ENCODE measurements at regions not wholly inside any gene's neighbourhood (a gene's known extent, or its start where the extent isn't known, plus 50 kb on each side); places are given as distances from the start of the nearest gene placed in this dataset.

GRCh38 chr2:4775668-4776067 lies 916.5 kb upstream of the SOX11 start:
- Histone ChIP-seq H2AFZ (ENCODE audit: low read depth, low read length, poor library complexity, severe bottlenecking) (no peak overlapping the region), H3K36me3 (ENCODE audit: control insufficient read depth in 1 of 2, insufficient read depth in 2 of 2, low read length in 2 of 2) (no peaks in the 10 kb centered on the region), H3K79me2 (ENCODE audit: insufficient read depth, low read length) (no peaks in the 10 kb centered on the region), H3K9ac (ENCODE audit: low read length) (no peak overlapping the region), H3K27me3 (ENCODE audit: insufficient read depth, low read length) (no peaks in the 10 kb centered on the region), H4K20me1 (ENCODE audit: insufficient read depth) (no peaks in the 10 kb centered on the region), H3K4me3 (replicated peaks in 1 of 2; ENCODE audit: low read depth in 1 of 2, low read length in 2 of 2) (no peak overlapping the region), H3K9me2 (ENCODE audit: insufficient read depth) (no peaks in the 10 kb centered on the region), H3K27ac (ENCODE audit: low read depth, low read length) (no peak overlapping the region), H3K4me2 (ENCODE audit: low read length) (no peak overlapping the region), H3K9me3 (ENCODE audit: control insufficient read depth in 1 of 2, insufficient read depth in 1 of 2, low read depth in 1 of 2, low read length in 2 of 2) (peaks cover 6 to 10% of the 10 kb centered on the region in 2 experiments; a peak in 2 of 4 replicates), H3K4me1 (ENCODE audit: control insufficient read depth in 1 of 2, insufficient read depth in 2 of 2, low read length in 2 of 2) (no peaks in the 10 kb centered on the region)
- ChIA-PET POLR2A (no interaction called here), CTCF (no interaction called here), RAD21 (ENCODE audit: low non-redundant PET in 1 of 2, low total read pairs in 2 of 2, uncharacterized antibody in 2 of 2, unreplicated experiment in 2 of 2) (no interaction called here)
- TF ChIP-seq POLR2A (IDR thresholded peaks at IDR 0.05; ENCODE audit: borderline replicate concordance, extremely low read depth, insufficient read depth, insufficient read length) (no peak), POLR2AphosphoS5 (IDR thresholded peaks at IDR 0.05; ENCODE audit: low read depth, low read length) (no peak), ZNF274 (IDR thresholded peaks at IDR 0.05; ENCODE audit: low read depth, low read length) (no peak), ZFX (IDR thresholded peaks at IDR 0.05) (no peak), EZH2 (IDR thresholded peaks at IDR 0.05) (no peak), TCF7L2 (IDR thresholded peaks at IDR 0.05; ENCODE audit: borderline replicate concordance, extremely low read depth, insufficient read depth, insufficient read length) (no peak), EGR1 (IDR thresholded peaks at IDR 0.05; ENCODE audit: low read depth) (no peak), FOSL1 (IDR thresholded peaks at IDR 0.05; ENCODE audit: low read depth) (no peak), JUND (IDR thresholded peaks at IDR 0.05) (no peak), EZH2phosphoT487 (IDR thresholded peaks at IDR 0.05; ENCODE audit: borderline replicate concordance) (no peak)
- TF ChIP-seq, protein P1, sequence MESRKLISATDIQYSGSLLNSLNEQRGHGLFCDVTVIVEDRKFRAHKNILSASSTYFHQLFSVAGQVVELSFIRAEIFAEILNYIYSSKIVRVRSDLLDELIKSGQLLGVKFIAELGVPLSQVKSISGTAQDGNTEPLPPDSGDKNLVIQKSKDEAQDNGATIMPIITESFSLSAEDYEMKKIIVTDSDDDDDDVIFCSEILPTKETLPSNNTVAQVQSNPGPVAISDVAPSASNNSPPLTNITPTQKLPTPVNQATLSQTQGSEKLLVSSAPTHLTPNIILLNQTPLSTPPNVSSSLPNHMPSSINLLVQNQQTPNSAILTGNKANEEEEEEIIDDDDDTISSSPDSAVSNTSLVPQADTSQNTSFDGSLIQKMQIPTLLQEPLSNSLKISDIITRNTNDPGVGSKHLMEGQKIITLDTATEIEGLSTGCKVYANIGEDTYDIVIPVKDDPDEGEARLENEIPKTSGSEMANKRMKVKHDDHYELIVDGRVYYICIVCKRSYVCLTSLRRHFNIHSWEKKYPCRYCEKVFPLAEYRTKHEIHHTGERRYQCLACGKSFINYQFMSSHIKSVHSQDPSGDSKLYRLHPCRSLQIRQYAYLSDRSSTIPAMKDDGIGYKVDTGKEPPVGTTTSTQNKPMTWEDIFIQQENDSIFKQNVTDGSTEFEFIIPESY (IDR thresholded peaks at IDR 0.05; ENCODE audit: extremely low read depth, insufficient replicate concordance, low read length) = no peak
- intact Hi-C loops (cut with micrococcal nuclease) = no loop called here
- no TSS peak for BruUV-seq (replicated peaks)
- no peak for ATAC-seq
- no peak for DNase-seq (ENCODE audit: low read depth, low spot score)
